Hematopoietic multipotent progenitor cell treated with erythropoietin and hydrocortisone succinate and interleukin-3 and kit ligand, for 4 days (in vitro differentiated cells): ENCODE measurements at regions not wholly inside any gene's neighbourhood (a gene's known extent, or its start where the extent isn't known, plus 50 kb on each side); places are given as distances from the start of the nearest gene placed in this dataset.
"Not testable (repeated sequence)": the region's sequence is repeated elsewhere in the genome, so short reads cannot be mapped to it uniquely, and the experiment has no call there.

Experiments
- DNase-seq: peaks from one replicate; pipeline ENCODE4 v3.0.0-alpha.2; 2015

- DNase-seq, result peak; percentile 9
These were observed 76.1 kb upstream of the CNIH3 start for GRCh38 chr1:224539971-224540370.

GRCh38 chr1:224540535-224540934 lies 75.6 kb upstream of the CNIH3 start:
- peak; percentile 21 for DNase-seq

GRCh38 chr1:224541072-224541790 lies 74.9 kb upstream of the CNIH3 start:
- peak; percentile 15 for DNase-seq

- no peak for DNase-seq
These were observed 74.1 kb upstream of the CNIH3 start for GRCh38 chr1:224541901-224542630.

- peak; percentile 88 for DNase-seq
These were observed 73.2 kb upstream of the CNIH3 start for GRCh38 chr1:224542783-224543440.

- DNase-seq, result no peak
These were observed 72.7 kb upstream of the CNIH3 start for GRCh38 chr1:224543453-224543852.

- no peak for DNase-seq
These were observed 71.6 kb upstream of the CNIH3 start for GRCh38 chr1:224544346-224545110.

- no peak for DNase-seq
These were observed 70.5 kb upstream of the CNIH3 start for GRCh38 chr1:224545571-224545970.

GRCh38 chr1:224548676-224549075 lies 67.4 kb upstream of the CNIH3 start:
- DNase-seq, result no peak

GRCh38 chr1:224551189-224551588 lies 64.9 kb upstream of the CNIH3 start:
- not testable (repeated sequence) for DNase-seq

GRCh38 chr1:224554056-224554455 lies 62.1 kb upstream of the CNIH3 start:
- no peak for DNase-seq

- no peak for DNase-seq
These were observed 61.4 kb upstream of the CNIH3 start for GRCh38 chr1:224554620-224555259.

- no peak for DNase-seq
These were observed 57.2 kb upstream of the CNIH3 start for GRCh38 chr1:224558904-224559303.

GRCh38 chr1:224559981-224560728 lies 56.0 kb upstream of the CNIH3 start:
- DNase-seq, result no peak

GRCh38 chr1:224562881-224563280 lies 53.2 kb upstream of the CNIH3 start:
- DNase-seq, result not testable (repeated sequence)

- DNase-seq, result no peak
These were observed 52.5 kb upstream of the CNIH3 start for GRCh38 chr1:224563666-224564065.

- DNase-seq, result no peak
These were observed 51.5 kb upstream of the CNIH3 start for GRCh38 chr1:224564454-224565084.

GRCh38 chr1:224565186-224565585 lies 50.9 kb upstream of the CNIH3 start:
- DNase-seq, result peak; percentile 29

GRCh38 chr1:224565611-224566406 lies 50.3 kb upstream of the CNIH3 start:
- DNase-seq, result no peak
